ENCODE measurements at regions not wholly inside any gene's neighbourhood (a gene's known extent, or its start where the extent isn't known, plus 50 kb on each side); places are given as distances from the start of the nearest gene placed in this dataset.
"Not testable (repeated sequence)": the region's sequence is repeated elsewhere in the genome, so short reads cannot be mapped to it uniquely, and the experiment has no call there.

DNA sequence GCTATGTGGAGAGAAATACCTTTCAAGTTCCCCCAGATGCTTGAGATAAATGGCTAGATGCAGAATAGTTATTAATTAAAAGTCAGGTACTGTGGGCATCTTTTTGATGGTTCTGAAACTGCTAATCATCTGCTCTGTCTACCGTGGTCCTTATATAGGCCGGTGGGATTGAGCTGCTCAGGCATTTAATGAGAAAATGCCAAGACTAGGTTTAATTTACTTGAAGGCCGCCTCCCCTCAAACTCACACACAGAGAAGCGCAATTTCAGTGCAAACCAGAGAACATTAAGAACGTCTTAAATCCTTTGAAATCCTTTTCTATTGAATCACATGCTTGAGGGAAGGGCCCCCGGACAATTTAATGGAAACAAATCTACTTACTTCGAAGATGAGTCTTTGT is 136.4 kb upstream of the CRBN start:
- no peak for DNase-seq

- no peak for DNase-seq
Observed at GRCh38 chr3:3309887-3310286, 130.4 kb upstream of the CRBN start.

DNA sequence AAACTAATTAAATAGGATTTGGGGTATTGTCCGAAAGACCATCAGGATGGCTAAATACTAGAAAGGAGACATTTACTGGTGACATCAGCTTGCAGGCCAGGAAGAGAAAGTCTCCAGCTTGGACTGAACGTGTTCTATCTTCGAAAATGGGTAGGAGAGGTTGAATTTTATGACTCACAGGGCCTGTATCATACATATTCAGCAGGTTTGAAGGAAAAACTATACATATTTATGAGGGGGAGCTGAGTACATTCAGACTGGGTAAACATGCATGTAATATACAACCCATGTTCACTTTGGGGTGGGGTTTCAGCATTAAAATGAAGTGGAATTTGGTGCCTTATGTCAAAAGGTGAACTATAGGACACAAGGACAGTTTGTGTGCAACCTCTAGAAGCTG is 129.3 kb upstream of the CRBN start:
- DNase-seq = no peak

- DNase-seq = no peak
Observed at GRCh38 chr3:3307491-3307890, 128.0 kb upstream of the CRBN start.

GRCh38 chr3:3305841-3306240 is 126.3 kb upstream of the CRBN start:
- no peak for DNase-seq

DNA sequence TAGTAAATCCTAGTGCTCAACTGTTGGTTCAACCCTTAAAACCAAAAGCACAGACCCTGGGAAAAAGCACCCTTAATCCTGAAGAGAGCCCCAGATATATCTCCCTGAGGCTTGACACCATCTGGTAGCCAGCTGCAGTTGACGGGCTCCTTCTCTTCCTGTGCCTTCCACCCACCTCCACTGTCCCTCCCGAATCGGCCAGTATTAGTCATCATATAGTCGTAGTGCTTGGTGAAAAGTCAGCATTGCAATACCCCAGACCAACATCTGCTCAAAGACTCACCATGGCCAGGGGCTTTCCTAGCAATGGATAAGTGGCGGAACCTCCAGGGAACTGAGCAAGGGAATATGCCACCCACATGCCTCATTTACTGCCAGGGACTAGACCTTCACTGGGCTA is 125.6 kb upstream of the CRBN start:
- no peak for DNase-seq

DNA sequence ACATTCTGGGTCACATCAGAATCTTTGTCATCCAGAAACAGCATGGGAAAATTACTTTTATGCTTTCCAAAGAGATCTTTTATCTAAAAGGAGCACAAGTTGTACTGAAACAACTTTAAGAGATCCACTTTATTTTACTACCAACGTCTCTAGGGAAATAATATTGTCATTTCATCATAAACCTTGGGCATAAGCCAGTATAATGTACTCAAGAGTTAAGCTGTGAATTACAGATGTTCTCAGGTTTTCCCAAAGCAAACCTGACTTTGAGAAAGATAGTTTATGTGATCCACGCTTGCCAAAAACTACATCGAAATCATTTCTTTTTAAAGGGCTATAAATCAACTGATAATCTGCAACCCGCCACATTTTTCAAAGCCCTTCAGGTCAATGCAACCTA is 124.1 kb upstream of the CRBN start:
- DNase-seq = no peak

GRCh38 chr3:3302964-3303363 is 123.5 kb upstream of the CRBN start:
- no peak for DNase-seq

- no peak for DNase-seq
Observed at GRCh38 chr3:3301476-3301875, 122.0 kb upstream of the CRBN start.

DNA sequence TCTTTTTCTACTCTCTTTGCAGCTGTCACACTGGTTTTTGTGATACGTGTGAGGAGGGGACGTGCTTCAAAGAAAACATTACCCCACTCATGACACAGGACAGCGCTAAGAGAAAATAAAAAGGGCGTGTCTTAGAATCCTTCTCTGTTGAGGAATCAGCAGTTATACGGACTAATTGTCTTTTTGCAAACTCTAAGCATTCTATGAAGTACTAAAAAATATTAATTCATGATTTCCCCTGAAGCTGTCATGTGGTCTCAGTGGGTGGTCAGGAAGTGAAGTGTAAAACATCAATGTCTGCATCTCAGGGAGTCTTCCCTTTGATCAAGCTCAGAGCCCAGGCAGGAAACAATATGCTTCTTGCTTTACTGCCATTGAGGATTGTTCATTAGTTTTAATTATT is 117.5 kb upstream of the CRBN start:
- no peak for DNase-seq

DNA sequence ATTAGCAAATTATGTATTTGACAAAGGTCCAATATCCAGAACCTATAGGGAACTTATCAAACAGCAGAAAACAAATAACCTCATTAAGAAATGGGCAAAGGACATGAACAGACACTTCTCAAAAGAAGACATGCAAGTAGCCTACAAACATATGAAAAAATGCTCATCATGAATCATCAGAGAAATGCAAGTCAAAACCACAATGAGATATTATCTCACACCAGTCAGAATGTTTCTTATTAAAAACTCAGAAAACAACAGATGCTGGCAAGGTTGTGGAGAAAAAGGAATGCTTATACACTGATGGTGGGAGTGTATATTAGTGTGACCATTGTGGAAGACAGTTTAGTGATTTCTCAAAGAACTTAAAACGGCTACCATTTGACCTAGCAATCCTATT is 116.1 kb upstream of the CRBN start:
- no peak for DNase-seq

- not testable (repeated sequence) for DNase-seq
Observed at GRCh38 chr3:3291756-3292283, 112.3 kb upstream of the CRBN start.

- no peak for DNase-seq
Observed at GRCh38 chr3:3288255-3288654, 108.8 kb upstream of the CRBN start.

DNA sequence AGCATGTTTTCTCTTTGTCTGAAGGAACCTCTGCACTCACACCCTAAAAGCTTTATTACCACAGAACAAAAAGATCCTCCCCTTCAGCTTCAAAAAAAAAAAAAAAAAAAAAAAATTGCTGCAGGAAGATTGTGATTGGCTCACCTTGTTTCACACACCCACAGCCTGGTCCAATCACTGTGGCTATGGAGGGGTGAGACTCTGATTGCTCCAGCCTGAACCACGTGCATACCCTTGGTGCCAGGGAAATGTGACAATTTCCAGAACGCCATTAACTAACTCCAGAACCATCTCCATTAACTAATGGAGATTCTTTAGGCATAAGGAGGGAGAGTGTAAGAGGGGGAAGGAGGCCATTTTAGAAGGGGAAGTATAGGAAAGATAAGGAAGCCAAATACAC is 106.5 kb upstream of the CRBN start:
- DNase-seq = no peak

DNA sequence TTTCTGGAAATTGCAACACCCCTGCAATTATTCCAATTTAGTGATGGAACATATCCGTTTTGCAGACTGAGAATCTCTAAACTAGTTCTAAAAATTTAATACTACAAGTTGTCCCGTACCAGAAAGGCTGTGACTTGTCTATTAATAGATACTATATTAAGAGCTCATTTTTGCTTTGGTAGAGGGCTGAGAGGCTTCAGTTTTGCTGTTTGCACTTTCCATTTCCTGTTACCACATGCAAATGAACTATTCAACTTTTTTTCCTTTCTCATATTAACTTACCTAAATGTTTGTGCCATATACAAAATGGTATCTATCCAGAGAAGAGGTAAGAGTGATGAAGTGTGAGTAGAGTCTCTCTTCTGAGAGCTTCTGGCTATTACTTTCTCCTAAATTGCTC is 101.5 kb upstream of the CRBN start:
- no peak for DNase-seq

GRCh38 chr3:3280396-3280795 is 100.9 kb upstream of the CRBN start:
- no peak for DNase-seq

DNA sequence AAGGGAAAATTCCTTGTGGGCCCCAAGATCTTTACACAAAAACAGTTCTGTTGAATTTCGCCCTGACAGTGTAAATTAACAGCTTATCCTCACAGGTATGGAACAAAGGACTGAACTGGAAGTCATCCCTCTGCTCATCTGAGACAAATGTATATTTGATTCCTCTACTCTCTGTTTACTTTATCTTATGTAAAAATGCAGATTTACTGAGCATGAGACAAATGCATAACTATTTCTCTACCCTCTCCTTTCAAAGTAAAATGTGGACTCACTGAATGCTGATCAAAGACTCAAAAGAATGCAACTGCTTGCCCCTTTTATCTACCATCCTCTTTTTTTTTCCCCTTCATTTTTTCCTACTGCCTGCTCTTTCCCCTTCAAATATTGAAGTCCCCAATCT is 98.6 kb upstream of the CRBN start:
- no peak for DNase-seq

DNA sequence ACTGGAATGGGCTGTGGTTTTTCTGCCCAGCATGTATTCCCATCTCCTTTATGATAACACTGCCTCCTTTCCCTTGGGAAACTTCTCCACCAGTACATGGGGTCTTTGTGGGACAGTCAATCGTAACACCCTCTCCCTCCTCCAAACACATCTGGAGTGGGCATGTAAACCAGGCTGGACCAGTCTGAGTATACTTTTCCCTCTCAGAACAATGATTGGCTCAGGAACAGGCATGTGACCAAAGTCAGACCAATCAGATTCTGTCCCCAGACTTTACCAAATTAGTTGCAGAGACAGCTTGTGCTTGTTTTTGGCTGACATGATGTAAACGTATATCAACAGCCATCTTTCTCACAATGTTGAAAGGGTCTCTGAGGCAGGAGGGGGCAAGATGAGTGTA is 97.1 kb upstream of the CRBN start:
- DNase-seq = no peak

- DNase-seq = no peak
Observed at GRCh38 chr3:3264796-3265195, 85.3 kb upstream of the CRBN start.

GRCh38 chr3:3260870-3261269 is 81.4 kb upstream of the CRBN start:
- no peak for DNase-seq

DNA sequence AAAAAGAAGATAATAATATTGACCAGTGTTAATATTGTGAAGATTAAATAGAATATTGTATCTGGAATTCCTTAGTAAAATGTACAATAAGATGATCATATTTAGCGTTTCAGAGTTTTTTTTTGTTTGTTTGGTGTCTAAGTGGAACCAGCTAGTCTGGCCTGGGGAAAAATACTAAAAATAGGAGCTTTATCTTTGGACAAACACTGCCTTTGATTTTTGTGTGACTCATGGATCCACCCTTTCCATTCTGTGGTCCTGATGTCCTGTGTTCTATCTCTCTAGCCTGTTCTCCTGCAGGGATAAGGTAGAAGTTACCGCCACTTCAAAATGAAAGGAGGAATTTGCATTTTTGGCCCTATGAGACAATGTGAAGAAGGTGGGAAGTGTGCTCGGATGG is 79.7 kb upstream of the CRBN start:
- DNase-seq = no peak

- DNase-seq = no peak
Observed at GRCh38 chr3:3258281-3258680, 78.8 kb upstream of the CRBN start.

GRCh38 chr3:3241596-3241995 is 62.1 kb upstream of the CRBN start:
- DNase-seq = no peak

DNA sequence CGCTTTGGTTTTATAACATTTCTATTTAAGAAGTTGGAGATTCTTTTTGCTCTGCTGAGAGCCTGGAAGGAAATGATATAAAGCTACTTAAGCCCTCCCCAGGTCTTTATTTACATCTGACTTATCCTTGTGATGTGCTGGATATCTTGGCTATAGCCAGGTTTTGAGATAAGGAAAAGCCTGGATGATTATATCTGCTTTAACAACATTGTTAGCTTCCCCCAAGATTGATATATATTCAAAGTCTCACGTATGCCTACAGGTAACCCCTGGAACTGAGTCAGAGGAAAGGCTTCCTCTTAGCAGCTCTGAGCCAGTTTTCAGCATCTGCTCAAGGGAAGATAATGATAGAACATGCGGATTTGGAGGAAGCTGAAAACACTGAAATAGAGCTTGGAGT is 61.5 kb upstream of the CRBN start:
- no peak for DNase-seq

DNA sequence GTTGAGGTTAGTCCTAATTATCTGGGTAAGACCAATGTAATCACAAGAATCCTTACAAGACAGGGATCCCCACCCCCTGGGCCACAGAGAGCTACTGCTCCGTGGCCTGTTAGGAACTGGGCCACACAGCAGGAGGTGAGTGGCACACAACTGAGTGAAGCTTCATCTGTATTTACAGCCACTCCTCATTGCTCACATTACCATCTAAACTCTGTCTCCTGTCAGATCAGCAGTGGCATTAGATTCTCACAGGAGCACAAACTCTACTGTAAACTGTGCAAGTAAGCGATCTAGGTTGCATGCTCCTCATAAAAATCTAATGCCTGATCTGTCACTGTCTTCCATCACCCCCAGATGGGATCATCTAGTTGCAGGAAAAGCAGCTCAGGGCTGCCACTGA is 58.5 kb upstream of the CRBN start:
- DNase-seq = no peak

DNA sequence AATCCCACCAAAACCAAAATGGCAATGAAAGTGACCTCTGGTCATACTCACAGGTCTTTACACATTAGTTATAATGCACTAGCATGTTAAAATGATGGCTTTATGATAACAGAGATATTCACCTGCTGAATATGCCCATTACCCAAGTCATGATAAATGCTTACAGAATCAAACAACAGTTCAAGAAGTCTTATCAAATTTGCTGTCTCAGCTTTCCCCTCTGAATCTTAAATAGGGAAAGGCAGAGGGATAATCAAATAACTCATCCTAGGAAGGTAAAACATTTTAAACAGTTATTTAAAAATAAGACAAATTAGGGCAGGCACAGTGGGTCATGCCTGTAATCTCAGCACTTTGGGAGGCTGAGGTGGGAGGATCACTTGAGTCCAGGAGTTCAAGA is 52.8 kb upstream of the CRBN start:
- DNase-seq = no peak

Measured in right kidney (tissue), 1 donor.